HEK293T (cell line): ENCODE measurements at regions not wholly inside any gene's neighbourhood (a gene's known extent, or its start where the extent isn't known, plus 50 kb on each side); places are given as distances from the start of the nearest gene placed in this dataset.

Experiments used
- CTCF ChIA-PET: fragments of 350-600 bp; formaldehyde crosslinking; extraction: SDS; loops from one replicate; lab custom pipeline; 2021; ENCODE audit warnings: antibody characterized with exemption, inconsistent platforms; lab: Yijun Ruan, JAX
- POLR2A ChIA-PET: fragments of 350-600 bp; formaldehyde crosslinking; extraction: SDS; loops from one replicate; lab custom pipeline; 2020; ENCODE audit warnings: antibody characterized with exemption, inconsistent platforms; lab: Yijun Ruan, JAX
- DNase-seq: peaks from one replicate; pipeline ENCODE4 v3.0.0; 2012; ENCODE audit warnings: mixed read lengths; ENCODE audit errors: extremely low spot score
- ARNT ChIP-seq: fragments of 450-650 bp; IDR thresholded peaks from 2 replicates; pipeline ENCODE4 v1.6.1; 2017; ENCODE audit warnings: mild to moderate bottlenecking
- BHLHE40 ChIP-seq: fragments of 450-650 bp; IDR thresholded peaks from 2 replicates; pipeline ENCODE4 v1.6.1; 2016; ENCODE audit warnings: mild to moderate bottlenecking, moderate library complexity, borderline replicate concordance
- CTBP1 ChIP-seq: fragments of 450-650 bp; IDR thresholded peaks from 2 replicates; pipeline ENCODE4 v1.6.1; 2016; ENCODE audit warnings: borderline replicate concordance
- ELF4 ChIP-seq: fragments of 450-650 bp; IDR thresholded peaks from 2 replicates; pipeline ENCODE4 v1.6.1; 2017; ENCODE audit warnings: antibody characterized with exemption
- FOXA1 ChIP-seq: fragments of 450-650 bp; IDR thresholded peaks from 2 replicates; pipeline ENCODE4 v1.6.1; 2016; ENCODE audit warnings: mild to moderate bottlenecking
- FOXK2 ChIP-seq: fragments of 450-650 bp; IDR thresholded peaks from 2 replicates; pipeline ENCODE4 v1.6.1; 2016; ENCODE audit warnings: mild to moderate bottlenecking
- FOXM1 ChIP-seq: fragments of 450-650 bp; IDR thresholded peaks from 2 replicates; pipeline ENCODE4 v1.6.1; 2017; ENCODE audit warnings: mild to moderate bottlenecking, borderline replicate concordance
- HDGF ChIP-seq: fragments of 450-650 bp; IDR thresholded peaks from 2 replicates; pipeline ENCODE4 v1.6.1; 2017; ENCODE audit warnings: antibody characterized with exemption, borderline replicate concordance
- L3MBTL2 ChIP-seq: fragments of 450-650 bp; conservative IDR thresholded peaks from 2 replicates; pipeline ENCODE4 v1.6.1; 2016; ENCODE audit warnings: mild to moderate bottlenecking
- LEF1 ChIP-seq: fragments of 450-650 bp; IDR thresholded peaks from 2 replicates; pipeline ENCODE4 v1.6.1; 2017; ENCODE audit warnings: mild to moderate bottlenecking, borderline replicate concordance
- NFRKB ChIP-seq: fragments of 450-650 bp; IDR thresholded peaks from 2 replicates; pipeline ENCODE4 v1.6.1; 2016; ENCODE audit warnings: mild to moderate bottlenecking, moderate library complexity
- PKNOX1 ChIP-seq: fragments of 450-650 bp; IDR thresholded peaks from 2 replicates; pipeline ENCODE4 v1.6.1; 2016
- SP1 ChIP-seq: fragments of 450-650 bp; IDR thresholded peaks from 2 replicates; pipeline ENCODE4 v1.6.1; 2017
- SUZ12 ChIP-seq: fragments of 450-650 bp; IDR thresholded peaks from 2 replicates; pipeline ENCODE4 v1.6.1; 2016; ENCODE audit warnings: mild to moderate bottlenecking
- TARDBP ChIP-seq: fragments of 450-650 bp; IDR thresholded peaks from 2 replicates; pipeline ENCODE4 v1.6.1; 2016
- ZNF384 ChIP-seq: fragments of 450-650 bp; IDR thresholded peaks from 2 replicates; pipeline ENCODE4 v1.6.1; 2016

- TF ChIP-seq FOXK2 (no peak), SUZ12 (no peak), FOXM1 (no peak), LEF1 (no peak), NFRKB (no peak), ARNT (no peak), ELF4 (no peak), BHLHE40 (no peak), L3MBTL2 (no peak), CTBP1 (no peak), PKNOX1 (no peak), HDGF (no peak), SP1 (no peak), ZNF384 (no peak), FOXA1 (no peak), TARDBP (no peak)
- CTCF ChIA-PET, result no interaction called here
- no peak for DNase-seq
- POLR2A ChIA-PET, result no interaction called here
These were observed 486.1 kb upstream of the GOLIM4 start for GRCh38 chr3:168581771-168582225.

DNA sequence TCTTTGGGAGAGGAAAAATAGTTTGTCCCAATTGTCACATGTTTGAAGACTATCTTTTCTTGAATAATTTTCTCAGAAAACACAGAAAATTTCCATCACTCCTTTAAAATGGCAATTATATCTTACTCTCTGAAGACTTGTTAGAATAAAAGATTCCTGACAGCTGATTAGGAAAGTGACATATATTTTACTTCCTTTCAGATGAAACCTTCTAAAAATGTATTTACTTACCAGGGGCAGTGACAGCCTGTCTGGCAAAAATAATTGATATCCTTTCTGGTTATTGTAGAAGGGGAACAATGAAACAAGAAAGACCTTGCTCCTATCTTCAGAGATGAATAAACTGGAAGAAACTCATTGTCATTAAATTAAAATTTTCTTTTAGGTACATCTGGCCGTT is 483.3 kb upstream of the GOLIM4 start:
- TF ChIP-seq ELF4 (no peak), ARNT (no peak), PKNOX1 (no peak), LEF1 (no peak), SP1 (no peak), ZNF384 (no peak), TARDBP (no peak), HDGF (no peak), L3MBTL2 (no peak), SUZ12 (no peak), BHLHE40 (no peak), CTBP1 (no peak)
- ChIA-PET POLR2A (no interaction called here), CTCF (no interaction called here)
- DNase-seq, result no peak

- ChIA-PET CTCF (no interaction called here), POLR2A (no interaction called here)
- no peak for TF ChIP-seq ELF4
- no peak for TF ChIP-seq FOXM1
- TF ChIP-seq CTBP1, result no peak
- no peak for TF ChIP-seq ARNT
These were observed 480.0 kb upstream of the GOLIM4 start for GRCh38 chr3:168575750-168576149.

GRCh38 chr3:168574455-168575158 is 478.9 kb upstream of the GOLIM4 start:
- TF ChIP-seq ARNT (no peak), ZNF384 (no peak), BHLHE40 (no peak), SUZ12 (no peak), SP1 (no peak), ELF4 (no peak), FOXM1 (no peak), PKNOX1 (no peak), L3MBTL2 (no peak), FOXA1 (no peak), NFRKB (no peak)
- CTCF ChIA-PET, result no interaction called here
- POLR2A ChIA-PET, result no interaction called here
- DNase-seq, result no peak

More at GRCh38 chr3:168575750-168576149, 480.0 kb upstream of the GOLIM4 start:
- no peak for DNase-seq

GRCh38 chr3:168570404-168571155 is 474.9 kb upstream of the GOLIM4 start:
- ChIA-PET POLR2A (no interaction called here), CTCF (no interaction called here)
- DNase-seq, result no peak
- TF ChIP-seq ELF4, result no peak
- TF ChIP-seq LEF1, result no peak
- no peak for TF ChIP-seq SP1
- TF ChIP-seq NFRKB, result no peak
- no peak for TF ChIP-seq ARNT
- TF ChIP-seq L3MBTL2, result no peak
- no peak for TF ChIP-seq CTBP1
- no peak for TF ChIP-seq BHLHE40

- ChIA-PET POLR2A (no interaction called here), CTCF (no interaction called here)
- no peak for DNase-seq
- TF ChIP-seq HDGF (no peak), PKNOX1 (no peak), SUZ12 (no peak), ARNT (no peak), ELF4 (no peak), SP1 (no peak), NFRKB (no peak), TARDBP (no peak), L3MBTL2 (no peak)
These were observed 463.1 kb upstream of the GOLIM4 start for GRCh38 chr3:168558728-168559411.
